GM12872 (cell line): ENCODE measurements at regions not wholly inside any gene's neighbourhood (a gene's known extent, or its start where the extent isn't known, plus 50 kb on each side); places are given as distances from the start of the nearest gene placed in this dataset.

Source experiments
- TF ChIP-seq, protein P1 (sequence below): IDR thresholded peaks from 3 replicates; pipeline ENCODE4 v1.5.1; 2011; ENCODE audit warnings: low read depth, mild to moderate bottlenecking, low read length, moderate library complexity; ENCODE audit not compliant: insufficient read depth

DNA sequence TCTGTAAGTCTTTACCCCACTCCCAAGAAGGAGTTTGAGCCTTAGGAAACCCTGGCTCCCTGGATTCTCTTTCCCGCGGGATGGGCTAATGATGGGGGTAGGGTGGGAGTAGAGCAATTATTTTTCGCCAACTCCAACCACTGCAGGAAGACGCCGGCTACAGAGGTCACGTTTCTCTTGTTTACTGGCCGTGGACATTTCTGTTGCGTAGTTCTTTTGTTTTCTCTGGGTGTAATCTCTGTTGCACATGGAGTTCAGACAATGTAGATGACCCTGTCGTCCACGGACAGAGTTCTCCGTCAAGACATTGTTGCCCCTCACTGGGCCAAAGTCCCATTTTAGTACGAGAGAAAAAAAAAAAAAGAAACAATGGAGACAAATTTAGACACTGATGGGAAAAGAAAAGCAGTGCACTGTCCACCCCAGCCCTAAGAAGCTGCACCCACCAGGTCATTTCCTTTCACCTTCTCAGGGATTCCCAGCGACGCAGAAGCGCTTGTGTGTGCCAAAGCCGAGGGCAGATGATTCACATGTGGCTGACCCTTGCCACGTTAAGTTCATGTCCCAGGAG lies 133.9 kb upstream of the ARGLU1 start:
- TF ChIP-seq, protein P1, sequence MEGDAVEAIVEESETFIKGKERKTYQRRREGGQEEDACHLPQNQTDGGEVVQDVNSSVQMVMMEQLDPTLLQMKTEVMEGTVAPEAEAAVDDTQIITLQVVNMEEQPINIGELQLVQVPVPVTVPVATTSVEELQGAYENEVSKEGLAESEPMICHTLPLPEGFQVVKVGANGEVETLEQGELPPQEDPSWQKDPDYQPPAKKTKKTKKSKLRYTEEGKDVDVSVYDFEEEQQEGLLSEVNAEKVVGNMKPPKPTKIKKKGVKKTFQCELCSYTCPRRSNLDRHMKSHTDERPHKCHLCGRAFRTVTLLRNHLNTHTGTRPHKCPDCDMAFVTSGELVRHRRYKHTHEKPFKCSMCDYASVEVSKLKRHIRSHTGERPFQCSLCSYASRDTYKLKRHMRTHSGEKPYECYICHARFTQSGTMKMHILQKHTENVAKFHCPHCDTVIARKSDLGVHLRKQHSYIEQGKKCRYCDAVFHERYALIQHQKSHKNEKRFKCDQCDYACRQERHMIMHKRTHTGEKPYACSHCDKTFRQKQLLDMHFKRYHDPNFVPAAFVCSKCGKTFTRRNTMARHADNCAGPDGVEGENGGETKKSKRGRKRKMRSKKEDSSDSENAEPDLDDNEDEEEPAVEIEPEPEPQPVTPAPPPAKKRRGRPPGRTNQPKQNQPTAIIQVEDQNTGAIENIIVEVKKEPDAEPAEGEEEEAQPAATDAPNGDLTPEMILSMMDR = no peak

DNA sequence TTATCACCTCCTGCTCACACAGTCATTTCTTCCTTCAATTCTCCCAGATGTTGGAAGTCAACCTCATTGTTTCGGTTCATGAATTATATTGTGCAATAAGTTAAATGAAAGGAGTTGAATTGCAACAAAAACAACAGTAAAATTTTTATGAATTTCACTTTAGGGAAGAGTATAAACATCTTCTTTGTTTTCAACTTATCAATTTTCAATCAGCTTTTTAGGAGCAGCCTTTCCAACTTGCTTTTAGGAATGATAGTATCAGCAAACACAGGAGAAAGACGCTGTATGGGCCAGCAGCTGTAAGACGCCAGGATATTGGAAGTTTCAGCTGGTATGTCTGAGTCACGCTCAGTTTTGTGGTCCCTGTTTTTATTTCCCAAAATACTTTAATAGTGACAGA lies 132.5 kb upstream of the ARGLU1 start:
- TF ChIP-seq, protein P1 = no peak

DNA sequence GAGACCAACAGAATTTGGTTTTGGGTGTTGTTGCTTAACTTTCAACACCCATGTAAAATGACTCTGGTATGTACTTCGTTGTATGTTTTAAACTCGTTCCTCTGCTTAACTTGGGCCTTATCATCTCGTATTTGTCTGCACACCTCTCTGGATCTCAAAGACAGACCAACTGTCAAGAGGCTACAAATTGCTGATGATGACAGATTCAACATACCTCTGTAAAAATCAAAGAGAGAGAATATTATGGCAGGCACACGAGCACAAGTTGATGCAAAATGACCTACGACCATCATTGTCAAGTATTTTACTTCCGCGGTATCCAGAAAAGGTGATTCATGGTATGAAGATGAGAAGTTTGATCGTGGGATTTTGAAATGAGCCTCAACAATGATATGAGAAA lies 132.1 kb upstream of the ARGLU1 start:
- TF ChIP-seq, protein P1 = no peak

DNA sequence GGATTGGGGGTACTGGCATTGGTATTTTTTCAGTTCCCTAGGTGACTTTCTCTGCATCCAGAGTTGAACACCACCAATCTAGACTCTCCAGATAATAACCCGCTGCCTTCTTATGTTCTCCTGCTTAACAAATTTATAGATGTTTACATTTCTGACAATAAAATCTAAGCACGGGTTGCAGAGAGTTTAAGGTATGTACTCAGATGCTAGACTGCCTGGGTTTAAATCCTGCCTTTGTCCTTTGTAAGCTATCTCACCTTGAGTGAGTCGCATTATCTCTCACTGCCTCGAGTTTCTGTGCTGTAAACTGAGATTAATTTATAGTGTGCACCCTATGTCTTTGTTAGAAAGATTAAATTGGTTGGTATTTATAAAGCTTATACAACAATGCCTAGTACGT lies 131.4 kb upstream of the ARGLU1 start:
- TF ChIP-seq, protein P1 = no peak

DNA sequence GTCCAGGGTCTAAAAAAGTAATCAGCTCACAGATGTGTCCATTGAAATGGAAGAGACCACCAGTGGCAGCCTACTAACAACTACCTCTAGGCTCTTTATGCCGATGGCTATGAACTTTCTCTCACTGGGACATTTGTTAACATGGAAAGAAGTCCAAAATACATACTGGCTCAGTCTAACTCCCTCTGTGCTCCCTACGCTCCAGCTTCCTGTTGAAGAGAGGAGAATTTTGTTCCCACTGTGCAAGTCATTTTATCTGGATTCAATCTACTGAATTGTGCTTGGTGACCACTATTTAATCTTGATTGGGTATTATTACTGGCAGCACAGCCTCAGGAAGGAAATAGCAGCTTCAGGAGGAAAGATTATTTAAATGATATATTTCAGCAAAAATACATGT lies 128.8 kb upstream of the ARGLU1 start:
- TF ChIP-seq, protein P1 = no peak

DNA sequence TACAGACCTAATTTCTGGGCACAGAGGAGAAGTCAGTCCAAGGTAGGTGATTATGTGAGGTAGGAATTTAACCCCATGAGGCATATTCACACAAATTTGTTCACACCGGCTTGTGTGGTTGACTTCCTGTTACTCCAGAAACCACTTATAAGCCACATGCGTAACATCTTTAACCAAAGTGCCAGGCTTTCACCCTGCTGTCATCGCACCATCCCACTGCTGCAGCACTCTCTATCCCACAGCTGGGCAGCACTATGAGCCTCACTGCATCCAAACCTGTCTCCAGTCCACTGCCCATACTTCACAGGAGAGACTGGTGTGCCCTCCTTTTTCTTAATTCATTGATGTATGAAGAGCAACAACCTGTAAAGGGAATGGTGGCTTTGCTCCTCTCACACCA lies 128.2 kb upstream of the ARGLU1 start:
- TF ChIP-seq, protein P1 = no peak

DNA sequence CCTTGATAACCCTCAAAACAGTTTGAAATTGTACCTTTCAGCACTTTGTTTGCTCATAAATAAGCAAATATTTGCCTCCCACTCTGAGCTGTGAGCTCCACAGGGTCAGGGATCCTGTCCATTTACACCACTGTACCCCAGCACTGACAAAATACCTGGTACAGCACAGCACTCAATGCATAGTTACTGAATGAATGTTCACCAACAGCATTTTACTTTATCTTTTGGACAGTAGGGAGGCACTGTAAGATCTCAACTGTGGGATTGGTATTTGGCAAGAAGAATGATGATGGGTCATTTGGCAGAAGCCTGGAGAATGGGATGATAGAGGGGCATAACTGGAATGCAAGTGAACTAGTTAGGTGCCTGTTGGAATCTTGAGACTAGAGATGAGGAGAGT lies 127.2 kb upstream of the ARGLU1 start:
- TF ChIP-seq, protein P1 = no peak
